ENCODE measurements at regions not wholly inside any gene's neighbourhood (a gene's known extent, or its start where the extent isn't known, plus 50 kb on each side); places are given as distances from the start of the nearest gene placed in this dataset.
A peak's percentile ranks its signal among the peaks of the same experiment; 100 is the strongest.

- H3K4me3 ChIP-seq (ENCODE audit: low read depth, low read length), result no peak overlapping the region
- no peak for DNase-seq (ENCODE audit: low read depth)
Observed at GRCh38 chr3:157820157-157820517, 286.1 kb downstream of the SHOX2 start.

- no peak for DNase-seq (ENCODE audit: low read depth)
- no peak overlapping the region for H3K4me3 ChIP-seq (ENCODE audit: low read depth, low read length)
Observed at GRCh38 chr3:157819270-157820156, 286.7 kb downstream of the SHOX2 start.

GRCh38 chr3:157816896-157817295 lies 289.3 kb downstream of the SHOX2 start:
- no peak overlapping the region for H3K4me3 ChIP-seq (ENCODE audit: low read depth, low read length)

GRCh38 chr3:157816296-157816695 lies 289.9 kb downstream of the SHOX2 start:
- H3K4me3 ChIP-seq (ENCODE audit: low read depth, low read length), result no peak overlapping the region
- DNase-seq (ENCODE audit: low read depth), result no peak

More at GRCh38 chr3:157816896-157817295, 289.3 kb downstream of the SHOX2 start:
- no peak for DNase-seq (ENCODE audit: low read depth)

GRCh38 chr3:157815739-157816138 lies 290.5 kb downstream of the SHOX2 start:
- no peak for DNase-seq (ENCODE audit: low read depth)
- no peak overlapping the region for H3K4me3 ChIP-seq (ENCODE audit: low read depth, low read length)

- no peak overlapping the region for H3K4me3 ChIP-seq (ENCODE audit: low read depth, low read length)
- no peak for DNase-seq (ENCODE audit: low read depth)
Observed at GRCh38 chr3:157810924-157811718, 295.1 kb downstream of the SHOX2 start.

- no peak for DNase-seq (ENCODE audit: low read depth)
Observed at GRCh38 chr3:157807280-157807679, 298.9 kb downstream of the SHOX2 start.

GRCh38 chr3:157805538-157805937 lies 300.7 kb downstream of the SHOX2 start:
- H3K4me3 ChIP-seq (ENCODE audit: low read depth, low read length), result no peak overlapping the region
- no peak for DNase-seq (ENCODE audit: low read depth)

More at GRCh38 chr3:157807280-157807679, 298.9 kb downstream of the SHOX2 start:
- no peak overlapping the region for H3K4me3 ChIP-seq (ENCODE audit: low read depth, low read length)

GRCh38 chr3:157794771-157795170 lies 291.6 kb upstream of the VEPH1 start:
- no peak overlapping the region for H3K4me3 ChIP-seq (ENCODE audit: low read depth, low read length)
- peak; percentile 16 for DNase-seq (ENCODE audit: low read depth)

- DNase-seq (ENCODE audit: low read depth), result no peak
- no peak overlapping the region for H3K4me3 ChIP-seq (ENCODE audit: low read depth, low read length)
Observed at GRCh38 chr3:157793745-157794144, 290.5 kb upstream of the VEPH1 start.

GRCh38 chr3:157789162-157789561 lies 285.9 kb upstream of the VEPH1 start:
- no peak overlapping the region for H3K4me3 ChIP-seq (ENCODE audit: low read depth, low read length)
- no peak for DNase-seq (ENCODE audit: low read depth)

GRCh38 chr3:157786618-157787017 lies 283.4 kb upstream of the VEPH1 start:
- H3K4me3 ChIP-seq (ENCODE audit: low read depth, low read length), result no peak overlapping the region
- no peak for DNase-seq (ENCODE audit: low read depth)

- DNase-seq (ENCODE audit: low read depth), result peak; percentile 29
Observed at GRCh38 chr3:157786211-157786610, 283.0 kb upstream of the VEPH1 start.

GRCh38 chr3:157785102-157785826 lies 282.0 kb upstream of the VEPH1 start:
- no peak overlapping the region for H3K4me3 ChIP-seq (ENCODE audit: low read depth, low read length)
- DNase-seq (ENCODE audit: low read depth), result peak; percentile 92

More at GRCh38 chr3:157786211-157786610, 283.0 kb upstream of the VEPH1 start:
- no peak overlapping the region for H3K4me3 ChIP-seq (ENCODE audit: low read depth, low read length)

GRCh38 chr3:157782236-157782635 lies 279.0 kb upstream of the VEPH1 start:
- DNase-seq (ENCODE audit: low read depth), result no peak
- H3K4me3 ChIP-seq (ENCODE audit: low read depth, low read length), result no peak overlapping the region

GRCh38 chr3:157776861-157777260 lies 273.6 kb upstream of the VEPH1 start:
- DNase-seq (ENCODE audit: low read depth), result no peak

GRCh38 chr3:157775446-157775845 lies 272.2 kb upstream of the VEPH1 start:
- DNase-seq (ENCODE audit: low read depth), result no peak
- H3K4me3 ChIP-seq (ENCODE audit: low read depth, low read length), result no peak overlapping the region

More at GRCh38 chr3:157776861-157777260, 273.6 kb upstream of the VEPH1 start:
- H3K4me3 ChIP-seq (ENCODE audit: low read depth, low read length), result no peak overlapping the region

- no peak for DNase-seq (ENCODE audit: low read depth)
- no peak overlapping the region for H3K4me3 ChIP-seq (ENCODE audit: low read depth, low read length)
Observed at GRCh38 chr3:157769378-157769777, 266.2 kb upstream of the VEPH1 start.

GRCh38 chr3:157767607-157768006 lies 264.4 kb upstream of the VEPH1 start:
- no peak overlapping the region for H3K4me3 ChIP-seq (ENCODE audit: low read depth, low read length)
- no peak for DNase-seq (ENCODE audit: low read depth)

GRCh38 chr3:157763644-157764043 lies 260.4 kb upstream of the VEPH1 start:
- H3K4me3 ChIP-seq (ENCODE audit: low read depth, low read length), result no peak overlapping the region
- DNase-seq (ENCODE audit: low read depth), result no peak

All from skeletal muscle cell (primary cell).